ENCODE measurements at regions not wholly inside any gene's neighbourhood (a gene's known extent, or its start where the extent isn't known, plus 50 kb on each side); places are given as distances from the start of the nearest gene placed in this dataset.

- TF ChIP-seq POLR2A (IDR thresholded peaks at IDR 0.05) (no peak), CTCF (IDR thresholded peaks at IDR 0.05 in 4 of 5, conservative IDR thresholded peaks at IDR 0.05 in 1 of 5) (no peak)
Observed at GRCh38 chr4:100696531-100696930, 178.7 kb upstream of the EMCN start.

Data from gastrocnemius medialis (tissue), 4 donors.